HEK293 (cell line): ENCODE measurements at regions not wholly inside any gene's neighbourhood (a gene's known extent, or its start where the extent isn't known, plus 50 kb on each side); places are given as distances from the start of the nearest gene placed in this dataset.

Experiments used
- ZBTB26 ChIP-seq: fragments of 450-650 bp; formaldehyde crosslinking; optimal IDR thresholded peaks from 2 replicates; pipeline ENCODE3; 2016; ENCODE audit warnings: missing biosample characterization, mild to moderate bottlenecking, missing genetic modification characterization
- ZNF530 ChIP-seq: fragments of 450-650 bp; formaldehyde crosslinking; IDR thresholded peaks from 2 replicates; pipeline ENCODE4 v1.5.1; 2016; ENCODE audit warnings: low read depth, missing biosample characterization, missing genetic modification characterization

GRCh38 chr2:70014959-70015358, 53.5 kb upstream of the ASPRV1 start:
- TF ChIP-seq ZNF530 (tag by site-specific recombination), result no peak
- no peak for TF ChIP-seq ZBTB26
